GM20000 (cell line): ENCODE measurements at regions not wholly inside any gene's neighbourhood (a gene's known extent, or its start where the extent isn't known, plus 50 kb on each side); places are given as distances from the start of the nearest gene placed in this dataset.

Experiments used
- DNase-seq: peaks from one replicate; pipeline ENCODE4 v3.0.0; 2012; ENCODE audit warnings: low spot score
- TF ChIP-seq, protein P1 (sequence below): IDR thresholded peaks from 2 replicates; pipeline ENCODE4 v1.5.1; 2012; ENCODE audit warnings: mild to moderate bottlenecking, control low read depth; ENCODE audit errors: extremely low read depth, missing control alignments

DNA sequence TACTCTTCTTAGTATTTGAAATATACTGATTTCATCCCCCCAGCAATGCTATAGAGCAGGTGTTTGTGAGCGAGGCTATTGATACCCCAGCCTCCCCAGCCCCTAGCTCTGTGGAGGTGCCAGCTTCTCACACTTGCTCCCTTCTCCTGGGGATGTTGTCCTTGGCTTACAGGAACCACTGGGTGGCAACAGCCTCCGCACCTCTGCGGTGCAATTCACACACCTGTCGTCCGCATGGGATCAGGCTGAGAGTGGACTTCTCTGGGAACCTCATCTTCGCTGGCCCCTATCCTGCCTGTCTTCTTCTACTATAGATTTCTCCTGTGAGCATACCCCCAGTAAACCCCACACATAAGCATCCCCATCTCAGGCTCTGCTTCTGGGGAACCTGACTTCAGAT lies 103.9 kb upstream of the SLC6A11 start:
- no peak for DNase-seq
- TF ChIP-seq, protein P1, sequence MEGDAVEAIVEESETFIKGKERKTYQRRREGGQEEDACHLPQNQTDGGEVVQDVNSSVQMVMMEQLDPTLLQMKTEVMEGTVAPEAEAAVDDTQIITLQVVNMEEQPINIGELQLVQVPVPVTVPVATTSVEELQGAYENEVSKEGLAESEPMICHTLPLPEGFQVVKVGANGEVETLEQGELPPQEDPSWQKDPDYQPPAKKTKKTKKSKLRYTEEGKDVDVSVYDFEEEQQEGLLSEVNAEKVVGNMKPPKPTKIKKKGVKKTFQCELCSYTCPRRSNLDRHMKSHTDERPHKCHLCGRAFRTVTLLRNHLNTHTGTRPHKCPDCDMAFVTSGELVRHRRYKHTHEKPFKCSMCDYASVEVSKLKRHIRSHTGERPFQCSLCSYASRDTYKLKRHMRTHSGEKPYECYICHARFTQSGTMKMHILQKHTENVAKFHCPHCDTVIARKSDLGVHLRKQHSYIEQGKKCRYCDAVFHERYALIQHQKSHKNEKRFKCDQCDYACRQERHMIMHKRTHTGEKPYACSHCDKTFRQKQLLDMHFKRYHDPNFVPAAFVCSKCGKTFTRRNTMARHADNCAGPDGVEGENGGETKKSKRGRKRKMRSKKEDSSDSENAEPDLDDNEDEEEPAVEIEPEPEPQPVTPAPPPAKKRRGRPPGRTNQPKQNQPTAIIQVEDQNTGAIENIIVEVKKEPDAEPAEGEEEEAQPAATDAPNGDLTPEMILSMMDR: no peak

DNA sequence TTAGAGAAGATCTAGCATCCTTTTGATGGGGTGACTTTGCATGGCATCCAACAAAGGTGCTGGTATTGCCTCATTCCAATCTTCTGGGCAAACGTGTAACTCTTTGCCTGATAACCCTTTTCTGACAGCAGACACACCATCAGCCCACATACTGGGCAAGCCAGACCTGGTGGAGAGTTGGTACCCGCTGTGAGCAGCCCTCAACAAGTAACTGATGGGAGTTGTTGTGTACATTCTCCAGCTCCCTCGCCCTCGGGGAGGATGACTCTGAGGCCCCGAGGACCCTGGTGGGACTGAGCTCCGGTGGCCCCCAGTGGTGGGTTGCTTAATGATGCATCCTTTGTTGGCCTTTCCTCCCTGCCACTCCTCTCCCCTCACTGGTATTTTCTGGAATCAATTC lies 102.4 kb upstream of the SLC6A11 start:
- DNase-seq: no peak
- TF ChIP-seq, protein P1: no peak

DNA sequence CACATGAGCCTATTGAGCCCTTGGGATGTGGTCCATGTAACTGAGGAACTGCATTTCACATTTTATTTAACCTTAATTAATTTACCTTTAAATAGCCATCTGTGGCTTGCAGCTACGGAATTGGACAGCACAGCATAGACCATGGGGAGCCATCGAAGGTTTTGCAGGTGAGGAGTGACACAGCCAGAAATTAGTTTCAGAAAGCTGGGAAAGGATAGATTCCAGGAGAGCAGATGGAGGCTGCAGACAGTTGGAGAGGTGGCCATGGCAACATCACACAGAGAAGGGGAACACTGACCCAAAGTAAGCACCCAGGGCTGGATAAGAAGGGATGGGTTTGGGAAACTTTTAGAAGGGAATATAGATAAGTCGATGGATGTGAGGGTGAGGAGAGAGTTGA lies 100.1 kb upstream of the SLC6A11 start:
- TF ChIP-seq, protein P1: no peak
- no peak for DNase-seq

DNA sequence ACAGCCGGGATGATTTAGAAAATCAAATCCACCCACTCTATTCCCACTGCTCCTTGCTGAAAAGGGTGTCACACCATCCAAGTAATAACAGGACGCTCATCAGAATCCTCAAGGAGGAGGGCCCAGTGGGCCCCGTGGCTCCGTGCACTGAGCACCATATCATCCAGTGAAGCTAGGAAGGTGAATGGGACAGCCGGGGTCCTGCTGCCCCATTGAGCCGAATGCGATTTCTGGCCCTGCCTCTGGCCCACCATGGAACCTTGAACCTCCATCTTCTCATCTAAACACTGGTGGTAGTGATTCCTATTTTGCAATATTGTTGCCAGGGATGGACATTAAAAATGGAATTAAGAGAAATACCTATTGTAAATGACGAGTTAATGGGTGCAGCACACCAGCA lies 99.1 kb upstream of the SLC6A11 start:
- TF ChIP-seq, protein P1: no peak

DNA sequence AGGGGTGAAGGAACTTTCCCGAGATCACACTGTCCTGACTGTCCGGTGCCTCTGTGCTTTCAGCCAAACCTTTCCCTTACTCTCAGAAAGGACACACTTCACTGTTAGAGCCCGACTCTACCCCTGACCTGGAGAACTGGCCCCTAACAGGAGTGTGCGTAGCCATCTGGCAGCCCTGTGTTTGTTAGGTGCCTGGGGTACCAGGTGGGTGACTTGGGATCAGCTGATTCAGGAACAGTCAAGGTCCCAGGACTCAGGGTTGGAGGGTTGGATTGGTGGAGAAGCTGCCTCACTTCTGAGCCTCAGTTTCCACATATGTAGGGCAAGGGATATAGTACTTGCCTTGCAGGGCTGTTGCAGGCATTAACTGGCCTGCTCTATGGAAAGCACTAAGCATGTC lies 98.3 kb upstream of the SLC6A11 start:
- TF ChIP-seq, protein P1: no peak
- DNase-seq: no peak

More for the DNA sequence above, 99.1 kb upstream of the SLC6A11 start:
- no peak for DNase-seq

DNA sequence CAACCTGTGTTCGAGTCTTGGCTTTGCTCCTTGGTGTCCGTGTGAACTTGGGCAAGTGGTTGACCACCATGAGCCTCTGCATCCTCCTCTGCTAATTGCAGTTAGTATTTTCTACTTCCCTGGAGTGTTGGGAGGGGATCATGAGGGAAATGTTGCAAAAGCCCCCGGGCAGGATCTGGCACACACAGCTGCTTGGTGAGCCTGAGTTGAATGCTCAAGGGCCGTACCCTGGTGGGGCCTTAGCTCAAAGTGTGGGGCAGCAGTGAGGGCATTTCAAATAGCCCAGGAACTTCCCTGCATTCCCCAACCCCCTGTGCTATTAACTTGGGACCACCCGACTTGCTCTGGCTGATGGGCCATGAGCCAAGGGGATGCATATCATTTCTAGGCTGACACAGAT lies 94.9 kb upstream of the SLC6A11 start:
- no peak for DNase-seq
- TF ChIP-seq, protein P1: no peak

DNA sequence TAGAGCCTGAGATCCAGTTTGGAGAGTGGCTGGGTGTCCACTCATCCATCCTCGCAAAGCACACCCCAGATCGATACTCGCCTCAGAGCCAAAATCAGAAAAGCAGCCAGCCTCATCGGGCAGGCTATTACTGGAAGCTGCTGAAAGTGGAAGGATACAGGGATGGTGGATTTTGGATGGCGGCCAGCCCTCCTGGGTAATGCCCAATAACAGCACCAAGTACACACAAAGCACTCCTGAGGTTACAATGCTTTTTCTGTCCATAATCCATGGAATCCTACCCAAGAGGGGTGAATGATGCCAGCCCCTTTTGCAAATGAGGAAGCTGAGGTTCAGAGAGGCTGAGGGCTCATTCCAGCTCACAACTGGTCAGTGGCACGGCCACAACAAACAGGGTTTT lies 93.1 kb upstream of the SLC6A11 start:
- TF ChIP-seq, protein P1: no peak
- no peak for DNase-seq
